ENCODE measurements at regions not wholly inside any gene's neighbourhood (a gene's known extent, or its start where the extent isn't known, plus 50 kb on each side); places are given as distances from the start of the nearest gene placed in this dataset.

DNA sequence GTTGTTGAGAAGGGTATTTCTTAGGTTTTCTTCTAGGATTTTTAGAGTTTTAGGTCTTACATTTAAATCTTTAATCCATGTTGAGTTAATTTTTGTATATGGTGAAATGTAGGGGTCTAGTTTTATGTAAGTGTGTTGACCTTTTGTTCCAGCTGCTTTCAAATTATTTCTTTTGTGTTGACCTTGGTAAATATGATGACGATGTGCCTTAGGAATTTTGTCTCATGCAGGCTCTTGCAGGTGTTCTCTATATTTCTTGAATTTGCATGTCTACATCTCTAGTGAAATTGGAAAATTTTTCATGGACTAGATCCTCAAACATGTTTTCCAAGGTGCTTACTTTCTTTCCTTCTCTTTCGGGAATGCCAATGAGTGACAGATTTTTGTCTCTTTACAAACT lies 1609.3 kb upstream of the ZEB2 start:
- H3K36me3 ChIP-seq (ENCODE audit: insufficient read depth in 1 of 2, low read depth in 1 of 2) = no peaks in the 10 kb centered on the region
- WGBS, 3 donors = 66 to 74% (median 67%) methylated on average over 2 of the region's 2 CpGs
- no peaks in the 10 kb centered on the region for H3K27me3 ChIP-seq (ENCODE audit: insufficient read depth in 3 of 3, low read length in 2 of 3)
- TF ChIP-seq, protein P1, sequence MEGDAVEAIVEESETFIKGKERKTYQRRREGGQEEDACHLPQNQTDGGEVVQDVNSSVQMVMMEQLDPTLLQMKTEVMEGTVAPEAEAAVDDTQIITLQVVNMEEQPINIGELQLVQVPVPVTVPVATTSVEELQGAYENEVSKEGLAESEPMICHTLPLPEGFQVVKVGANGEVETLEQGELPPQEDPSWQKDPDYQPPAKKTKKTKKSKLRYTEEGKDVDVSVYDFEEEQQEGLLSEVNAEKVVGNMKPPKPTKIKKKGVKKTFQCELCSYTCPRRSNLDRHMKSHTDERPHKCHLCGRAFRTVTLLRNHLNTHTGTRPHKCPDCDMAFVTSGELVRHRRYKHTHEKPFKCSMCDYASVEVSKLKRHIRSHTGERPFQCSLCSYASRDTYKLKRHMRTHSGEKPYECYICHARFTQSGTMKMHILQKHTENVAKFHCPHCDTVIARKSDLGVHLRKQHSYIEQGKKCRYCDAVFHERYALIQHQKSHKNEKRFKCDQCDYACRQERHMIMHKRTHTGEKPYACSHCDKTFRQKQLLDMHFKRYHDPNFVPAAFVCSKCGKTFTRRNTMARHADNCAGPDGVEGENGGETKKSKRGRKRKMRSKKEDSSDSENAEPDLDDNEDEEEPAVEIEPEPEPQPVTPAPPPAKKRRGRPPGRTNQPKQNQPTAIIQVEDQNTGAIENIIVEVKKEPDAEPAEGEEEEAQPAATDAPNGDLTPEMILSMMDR (IDR thresholded peaks at IDR 0.05) = no peak
- intact Hi-C loops (cut with DNase I) = no loop called here
- DNase-seq = no peak
- no peaks in the 10 kb centered on the region for H3K4me1 ChIP-seq
- ATAC-seq = no peak
- H3K9me3 ChIP-seq = no peaks in the 10 kb centered on the region
- no peak overlapping the region for H3K4me3 ChIP-seq
- no peak overlapping the region for H3K27ac ChIP-seq

GRCh38 chr2:146128216-146128615 lies 1608.3 kb upstream of the ZEB2 start:
- no peaks in the 10 kb centered on the region for H3K4me1 ChIP-seq
- H3K9me3 ChIP-seq = no peaks in the 10 kb centered on the region
- H3K27me3 ChIP-seq (ENCODE audit: insufficient read depth in 3 of 3, low read length in 2 of 3) = no peaks in the 10 kb centered on the region
- TF ChIP-seq, protein P1 (IDR thresholded peaks at IDR 0.05) = no peak
- ATAC-seq (no peak), DNase-seq (no peak)
- no peak overlapping the region for H3K27ac ChIP-seq
- intact Hi-C loops (cut with DNase I) = no loop called here
- WGBS, 3 donors = 86 to 91% (median 88%) methylated on average over 3 of the region's 3 CpGs
- H3K4me3 ChIP-seq = no peak overlapping the region
- no peaks in the 10 kb centered on the region for H3K36me3 ChIP-seq (ENCODE audit: insufficient read depth in 1 of 2, low read depth in 1 of 2)

DNA sequence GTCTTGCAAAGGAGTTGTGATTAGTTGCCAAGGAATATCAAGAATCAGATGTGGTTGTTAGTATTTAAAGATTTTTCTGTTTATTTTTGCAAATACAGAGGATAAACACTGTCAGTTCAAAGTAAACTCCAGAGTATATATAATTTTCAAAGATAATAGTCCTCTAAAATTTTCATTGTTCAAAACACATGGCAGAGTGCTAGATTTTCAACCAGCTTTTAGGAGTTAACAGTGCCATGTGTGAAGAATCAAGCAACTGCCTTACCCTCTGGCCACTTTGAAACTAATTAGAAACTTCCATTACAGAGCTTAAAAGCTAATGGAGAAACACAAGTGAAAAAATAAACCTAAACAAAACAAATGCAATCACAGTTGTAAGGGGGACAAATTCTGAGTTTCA lies 1605.6 kb upstream of the ZEB2 start:
- no peak overlapping the region for H3K27ac ChIP-seq
- H3K4me1 ChIP-seq = no peaks in the 10 kb centered on the region
- TF ChIP-seq, protein P1 (IDR thresholded peaks at IDR 0.05) = no peak
- no peaks in the 10 kb centered on the region for H3K36me3 ChIP-seq (ENCODE audit: insufficient read depth in 1 of 2, low read depth in 1 of 2)
- H3K9me3 ChIP-seq = no peaks in the 10 kb centered on the region
- H3K4me3 ChIP-seq = no peak overlapping the region
- intact Hi-C loops (cut with DNase I) = no loop called here
- no peak for ATAC-seq
- H3K27me3 ChIP-seq (ENCODE audit: insufficient read depth in 3 of 3, low read length in 2 of 3) = no peaks in the 10 kb centered on the region
- DNase-seq = no peak

DNA sequence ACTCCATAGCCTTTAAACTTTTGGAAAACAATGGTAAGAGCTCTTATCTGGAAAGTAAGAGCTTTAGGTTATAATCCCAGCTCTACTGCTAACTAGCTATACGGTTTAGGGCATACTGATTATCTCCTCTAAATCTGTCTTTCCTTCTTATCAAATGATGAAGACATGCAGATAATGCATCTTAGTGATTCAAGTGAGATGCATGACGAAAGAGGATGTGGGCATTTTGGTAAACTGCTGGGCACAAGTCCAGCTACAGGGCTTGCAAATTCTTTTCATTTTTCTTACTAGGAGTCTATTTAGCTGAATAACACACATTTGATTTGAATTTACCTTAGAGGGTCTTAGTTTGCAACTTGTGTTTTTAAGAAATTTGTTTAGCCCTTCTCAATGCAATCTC lies 1604.8 kb upstream of the ZEB2 start:
- intact Hi-C loops (cut with DNase I) = no loop called here
- 40 to 64% (median 60%) methylated on average over 2 of the region's 2 CpGs for WGBS, 3 donors
- Histone ChIP-seq H3K27ac (no peak overlapping the region), H3K27me3 (ENCODE audit: insufficient read depth in 3 of 3, low read length in 2 of 3) (no peaks in the 10 kb centered on the region), H3K36me3 (ENCODE audit: insufficient read depth in 1 of 2, low read depth in 1 of 2) (no peaks in the 10 kb centered on the region), H3K9me3 (no peaks in the 10 kb centered on the region), H3K4me3 (no peak overlapping the region), H3K4me1 (no peaks in the 10 kb centered on the region)
- DNase-seq (no peak), ATAC-seq (no peak)
- TF ChIP-seq, protein P1 (IDR thresholded peaks at IDR 0.05) = no peak

DNA sequence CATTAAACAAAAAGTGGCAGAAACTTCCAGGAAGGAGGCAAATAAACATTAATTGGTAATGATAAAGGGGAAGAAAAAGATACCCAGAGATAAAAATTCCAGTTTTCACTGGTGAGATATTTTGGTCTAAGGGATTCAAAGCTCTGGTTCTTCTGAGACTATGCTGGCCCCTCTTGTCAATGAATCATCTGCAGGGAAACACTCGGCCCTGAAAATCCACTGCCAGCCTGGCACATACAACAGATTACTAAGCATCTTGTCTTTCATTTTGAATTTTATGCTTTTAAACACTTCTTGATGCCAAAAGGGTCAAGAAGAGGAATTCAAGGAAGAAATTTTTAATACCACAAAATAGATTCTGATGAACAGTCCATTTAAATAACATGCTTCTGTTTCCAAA lies 1603.8 kb upstream of the ZEB2 start:
- intact Hi-C loops (cut with DNase I) = no loop called here
- no peaks in the 10 kb centered on the region for H3K36me3 ChIP-seq (ENCODE audit: insufficient read depth in 1 of 2, low read depth in 1 of 2)
- ATAC-seq = no peak

More for the DNA sequence above, 1603.8 kb upstream of the ZEB2 start:
- TF ChIP-seq, protein P1 (IDR thresholded peaks at IDR 0.05) = no peak
- H3K27ac ChIP-seq = no peak overlapping the region
- 19 to 53% (median 32%) methylated on average over 1 of the region's 1 CpG for WGBS, 3 donors
- H3K9me3 ChIP-seq = no peaks in the 10 kb centered on the region
- no peak for DNase-seq
- H3K4me3 ChIP-seq = no peak overlapping the region
- no peaks in the 10 kb centered on the region for H3K27me3 ChIP-seq (ENCODE audit: insufficient read depth in 3 of 3, low read length in 2 of 3)
- no peaks in the 10 kb centered on the region for H3K4me1 ChIP-seq

Measured in psoas muscle (tissue), 7 donors.